Stimulated activated naive CD4-positive, alpha-beta T cell treated with Interleukin-2 at 50 U/mL for 16 hours (primary cell): ENCODE measurements at regions not wholly inside any gene's neighbourhood (a gene's known extent, or its start where the extent isn't known, plus 50 kb on each side); places are given as distances from the start of the nearest gene placed in this dataset.

Experiments used
- DNase-seq: peaks from one replicate; lab custom pipeline; 2025; lab: John Stamatoyannopoulos, UW

DNA sequence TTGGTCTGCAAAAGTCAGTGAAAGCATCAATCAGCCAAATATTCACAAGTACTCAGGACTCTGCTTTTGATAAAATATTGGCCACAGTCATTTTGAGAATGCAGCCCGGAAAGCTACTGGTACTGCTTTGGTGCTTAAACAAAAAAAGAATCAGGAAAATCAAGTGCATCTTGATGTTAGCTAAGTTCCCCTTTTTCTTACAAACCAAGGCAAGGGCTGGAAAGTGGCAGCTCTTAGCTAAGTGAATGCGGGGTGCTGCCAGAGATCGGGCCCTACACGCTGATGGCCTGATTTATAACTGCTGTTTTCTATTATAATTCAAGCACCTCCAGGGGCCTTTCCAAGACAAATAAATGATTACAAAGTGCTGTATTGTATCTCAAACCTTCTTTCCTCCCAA is 136.8 kb upstream of the MGMT start:
- no peak for DNase-seq

DNA sequence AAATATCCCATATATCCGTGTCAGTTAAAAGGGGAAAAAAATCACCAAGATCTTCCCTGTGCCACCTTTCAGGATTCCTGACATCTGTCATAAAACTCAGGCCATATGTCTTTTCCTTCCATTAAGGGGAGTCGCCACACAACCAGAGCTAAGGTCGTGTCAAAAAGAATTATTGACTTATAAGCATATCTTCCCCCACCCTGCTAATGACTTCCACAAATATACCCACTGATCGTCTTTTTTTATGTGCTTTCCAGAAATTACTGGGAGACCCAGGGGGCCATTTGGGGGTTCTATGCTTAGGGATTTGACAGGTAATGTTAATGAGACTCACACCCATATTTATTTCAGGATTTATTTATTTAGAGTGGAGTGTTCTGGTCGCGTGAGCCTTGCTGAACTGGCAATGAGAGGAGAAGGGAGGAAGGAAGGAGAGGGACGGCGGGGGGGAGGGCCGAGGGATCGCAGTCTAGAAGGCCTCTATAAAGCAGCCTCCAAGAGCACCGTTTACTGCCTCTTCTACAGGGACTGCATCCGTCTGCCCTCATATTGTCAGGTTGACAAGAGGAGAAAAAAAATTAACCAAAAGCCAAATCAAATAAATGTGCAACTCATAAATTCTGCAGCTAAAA is 135.7 kb upstream of the MGMT start:
- no peak for DNase-seq

GRCh38 chr10:129331839-129332220 is 135.2 kb upstream of the MGMT start:
- DNase-seq, result no peak

DNA sequence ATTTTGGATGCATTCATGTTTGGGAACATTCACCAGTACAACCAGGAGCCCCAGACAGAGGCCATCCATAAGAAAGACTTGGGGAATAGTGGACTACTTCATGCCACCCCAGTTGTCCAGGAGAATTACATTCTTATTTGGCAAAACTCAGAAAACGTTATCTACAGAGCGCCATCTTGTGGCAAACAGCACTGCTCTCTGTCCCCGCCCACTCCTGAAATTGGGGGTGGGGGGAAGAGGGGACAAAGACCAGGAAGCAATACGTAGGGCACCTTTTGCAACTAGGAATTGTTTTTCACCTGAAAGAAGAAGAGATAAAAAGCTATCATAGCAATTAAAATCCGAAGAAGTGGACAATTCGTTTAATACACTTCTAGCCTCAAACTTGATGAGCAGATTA is 134.6 kb upstream of the MGMT start:
- DNase-seq, result no peak

- DNase-seq, result no peak
Observed at GRCh38 chr10:129333706-129334105, 133.3 kb upstream of the MGMT start.

- no peak for DNase-seq
Observed at GRCh38 chr10:129334266-129334665, 132.8 kb upstream of the MGMT start.

- DNase-seq, result no peak
Observed at GRCh38 chr10:129335396-129335795, 131.6 kb upstream of the MGMT start.

DNA sequence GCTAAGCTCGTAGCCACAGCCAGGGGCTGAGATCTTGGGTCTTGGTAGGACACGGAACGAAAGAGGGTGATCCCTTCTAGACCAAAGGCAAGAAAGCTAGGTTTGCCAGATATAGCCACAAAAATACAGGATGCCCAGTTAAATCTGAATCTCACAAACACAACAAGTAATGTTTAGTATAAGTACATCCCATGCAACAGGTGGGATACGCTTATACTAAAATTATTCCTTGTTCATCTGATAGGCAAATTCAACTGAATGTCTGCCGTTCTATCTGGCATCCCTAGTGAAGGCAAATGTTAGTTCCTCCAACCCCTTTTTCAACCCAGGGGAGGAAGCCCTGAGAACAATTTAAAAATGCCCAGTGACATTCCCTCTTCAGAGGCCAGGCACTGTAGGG is 131.1 kb upstream of the MGMT start:
- no peak for DNase-seq

- no peak for DNase-seq
Observed at GRCh38 chr10:129339191-129339590, 127.8 kb upstream of the MGMT start.

DNA sequence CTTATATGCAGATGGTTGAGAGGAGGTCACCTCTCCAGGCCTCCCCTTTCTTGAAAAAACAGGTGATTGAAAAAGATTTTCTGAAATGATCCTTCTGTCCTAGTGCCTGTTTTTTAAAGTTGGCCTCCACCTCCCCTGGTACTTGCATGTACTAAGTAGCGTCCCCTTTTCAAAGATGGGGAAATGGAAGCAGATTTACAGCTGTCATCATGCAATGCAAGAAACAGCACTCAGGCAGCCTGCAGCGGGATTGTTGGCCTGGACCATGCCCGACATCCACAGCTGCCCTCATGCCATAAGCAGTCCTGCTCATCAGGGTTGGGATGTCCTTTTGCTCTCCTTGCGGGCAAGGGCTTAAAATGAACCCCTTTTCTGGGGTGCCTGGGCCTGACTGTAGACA is 127.2 kb upstream of the MGMT start:
- no peak for DNase-seq

GRCh38 chr10:129341087-129341486 is 126.0 kb upstream of the MGMT start:
- no peak for DNase-seq

GRCh38 chr10:129342385-129342784 is 124.7 kb upstream of the MGMT start:
- no peak for DNase-seq

DNA sequence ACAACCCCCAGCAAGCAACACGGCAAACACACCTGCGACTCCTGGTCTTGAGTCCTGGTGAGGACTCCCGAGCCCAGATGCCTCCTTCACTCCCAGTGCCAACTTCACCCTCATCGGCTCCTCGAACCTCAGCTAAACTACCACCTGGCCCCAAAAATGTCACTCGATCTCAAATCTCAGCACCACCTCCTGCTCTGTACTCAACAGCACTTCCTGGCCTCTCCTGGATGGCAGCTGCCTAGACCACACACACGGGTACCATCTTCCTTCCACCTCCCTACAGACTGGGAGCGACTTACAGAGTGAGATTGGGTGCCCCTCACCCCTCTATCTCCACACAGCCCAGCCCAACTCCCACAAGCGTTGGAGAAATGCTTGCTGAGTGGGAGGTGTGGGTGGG is 123.9 kb upstream of the MGMT start:
- no peak for DNase-seq

- no peak for DNase-seq
Observed at GRCh38 chr10:129344103-129344502, 122.9 kb upstream of the MGMT start.

GRCh38 chr10:129344731-129345355 is 122.2 kb upstream of the MGMT start:
- DNase-seq, result no peak

DNA sequence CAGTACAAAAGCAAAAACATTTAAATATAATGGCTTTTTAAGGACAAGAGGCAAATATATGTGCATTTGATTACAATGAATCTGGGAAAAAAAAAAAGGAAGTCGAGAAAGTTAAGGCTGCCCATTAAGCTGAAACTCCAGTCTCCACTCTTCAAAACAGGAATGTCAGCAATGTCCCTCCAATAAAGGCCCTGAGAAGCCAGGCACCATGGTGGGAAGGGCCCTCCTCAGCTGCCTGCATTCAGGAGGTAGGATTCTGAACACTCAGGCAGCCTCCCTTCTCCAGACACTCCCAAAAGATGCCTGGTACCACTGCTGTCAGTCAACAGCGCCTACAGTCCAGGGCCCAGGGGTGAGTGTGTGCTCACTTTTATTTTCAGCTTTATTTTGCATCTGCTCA is 121.3 kb upstream of the MGMT start:
- no peak for DNase-seq

DNA sequence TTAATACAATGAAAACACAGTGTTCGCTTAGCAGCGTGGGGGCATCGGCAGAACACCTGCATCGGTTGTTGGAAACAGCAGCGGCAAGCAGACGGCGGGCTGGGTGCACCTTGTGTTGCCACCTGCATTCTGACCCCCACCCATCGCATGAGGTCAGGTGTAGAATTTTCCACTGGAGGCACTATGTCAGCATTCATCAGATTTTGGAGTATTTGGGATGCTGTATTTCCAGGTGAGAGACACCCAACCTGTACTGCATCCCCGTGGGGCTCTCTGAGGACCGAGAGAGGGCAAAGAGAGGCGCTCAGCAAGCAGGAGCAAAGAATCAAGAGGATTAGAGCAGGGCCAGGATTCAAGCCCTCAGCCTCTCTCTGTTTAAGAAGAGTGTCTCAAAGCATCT is 116.4 kb upstream of the MGMT start:
- no peak for DNase-seq

- DNase-seq, result no peak
Observed at GRCh38 chr10:129353101-129353500, 113.9 kb upstream of the MGMT start.

DNA sequence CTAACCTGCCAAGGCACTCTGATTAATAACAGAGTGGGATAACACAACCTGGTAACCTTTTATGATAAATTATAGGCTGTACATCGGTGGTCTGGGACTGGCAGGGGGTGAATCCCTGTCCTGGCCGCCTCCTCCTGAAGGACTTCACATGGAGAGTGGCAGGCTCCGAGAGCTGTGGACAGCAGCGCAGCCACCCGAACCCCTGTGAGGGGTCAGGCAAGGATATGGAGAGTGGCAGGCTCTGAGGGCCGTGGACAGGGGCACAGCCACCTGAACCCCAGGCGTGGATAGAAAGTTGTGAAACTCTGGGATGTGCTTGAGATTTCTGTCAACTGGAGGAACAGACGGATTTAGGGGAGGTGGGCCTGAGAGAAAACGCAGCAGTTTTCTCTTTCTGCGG is 107.0 kb upstream of the MGMT start:
- no peak for DNase-seq

- DNase-seq, result no peak
Observed at GRCh38 chr10:129361676-129362376, 105.2 kb upstream of the MGMT start.

- no peak for DNase-seq
Observed at GRCh38 chr10:129364949-129365348, 102.1 kb upstream of the MGMT start.

DNA sequence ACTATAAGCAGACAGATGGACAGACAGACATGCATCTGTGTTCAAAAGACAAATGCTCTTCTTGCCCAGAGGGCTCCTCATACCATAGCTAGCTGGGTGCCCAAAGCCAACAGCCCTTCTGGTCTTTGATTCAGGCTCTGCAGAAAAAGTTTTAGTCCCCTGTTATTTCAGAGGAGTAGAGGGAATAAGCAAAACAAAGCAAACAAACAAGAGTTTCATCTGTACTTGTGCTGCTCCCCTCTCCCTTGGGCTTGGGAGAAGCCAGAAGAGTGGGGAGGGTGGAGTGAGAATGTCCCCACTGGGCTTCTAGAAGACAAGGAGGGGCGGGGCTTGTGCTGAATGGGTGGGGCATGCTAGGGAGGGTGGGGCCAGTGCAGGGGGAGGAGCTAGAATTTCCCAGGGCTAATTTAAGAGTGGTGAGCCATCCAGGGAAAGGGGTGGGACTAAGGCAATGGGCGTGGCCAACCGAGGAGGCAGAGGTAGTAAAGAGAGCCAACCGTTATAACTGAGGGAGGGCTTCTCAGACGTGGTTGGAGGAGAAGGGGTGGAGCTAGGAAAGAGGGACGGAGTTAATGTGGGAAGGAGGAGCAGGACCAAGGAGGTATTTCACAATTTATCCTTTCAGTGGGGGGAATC is 101.2 kb upstream of the MGMT start:
- DNase-seq, result no peak

GRCh38 chr10:129366450-129366849 is 100.6 kb upstream of the MGMT start:
- no peak for DNase-seq
